ENCODE measurements at regions not wholly inside any gene's neighbourhood (a gene's known extent, or its start where the extent isn't known, plus 50 kb on each side); places are given as distances from the start of the nearest gene placed in this dataset.
"Not testable (repeated sequence)": the region's sequence is repeated elsewhere in the genome, so short reads cannot be mapped to it uniquely, and the experiment has no call there.

GRCh38 chr15:31719396-31720022 is 310.8 kb upstream of the CHRNA7 start:
- not testable (repeated sequence) for DNase-seq (ENCODE audit: low spot score)

GRCh38 chr15:31723019-31723418 is 307.3 kb upstream of the CHRNA7 start:
- DNase-seq (ENCODE audit: low spot score), result not testable (repeated sequence)

GRCh38 chr15:31724903-31725302 is 305.4 kb upstream of the CHRNA7 start:
- DNase-seq (ENCODE audit: low spot score), result not testable (repeated sequence)

GRCh38 chr15:31725619-31726018 is 304.7 kb upstream of the CHRNA7 start:
- not testable (repeated sequence) for DNase-seq (ENCODE audit: low spot score)

- TF ChIP-seq CTCF (IDR thresholded peaks at IDR 0.05; ENCODE audit: extremely low read depth, missing control alignments), result no peak
Observed at GRCh38 chr15:31727612-31728011, 302.7 kb upstream of the CHRNA7 start.

GRCh38 chr15:31732726-31733125 is 297.6 kb upstream of the CHRNA7 start:
- no peak for TF ChIP-seq CTCF (IDR thresholded peaks at IDR 0.05; ENCODE audit: extremely low read depth, missing control alignments)
- DNase-seq (ENCODE audit: low spot score), result no peak

More at GRCh38 chr15:31727612-31728011, 302.7 kb upstream of the CHRNA7 start:
- no peak for DNase-seq (ENCODE audit: low spot score)

- DNase-seq (ENCODE audit: low spot score), result no peak
- no peak for TF ChIP-seq CTCF (IDR thresholded peaks at IDR 0.05; ENCODE audit: extremely low read depth, missing control alignments)
Observed at GRCh38 chr15:31733424-31733823, 296.9 kb upstream of the CHRNA7 start.

- no peak for TF ChIP-seq CTCF (IDR thresholded peaks at IDR 0.05; ENCODE audit: extremely low read depth, missing control alignments)
- no peak for DNase-seq (ENCODE audit: low spot score)
Observed at GRCh38 chr15:31740203-31740602, 290.1 kb upstream of the CHRNA7 start.

GRCh38 chr15:31745841-31746240 is 284.5 kb upstream of the CHRNA7 start:
- TF ChIP-seq CTCF (IDR thresholded peaks at IDR 0.05; ENCODE audit: extremely low read depth, missing control alignments), result no peak
- DNase-seq (ENCODE audit: low spot score), result no peak

All from GM20000 (cell line).